Retinal pigment epithelial cell (primary cell): ENCODE measurements at regions not wholly inside any gene's neighbourhood (a gene's known extent, or its start where the extent isn't known, plus 50 kb on each side); places are given as distances from the start of the nearest gene placed in this dataset.

ENCODE experiments used
- DNase-seq: peaks from one replicate; pipeline ENCODE4 v3.0.0-alpha.2; 2010; ENCODE audit warnings: low read depth
- H3K4me3 ChIP-seq: 2 replicates; pipeline ENCODE4 v1.5.1; 2011; ENCODE audit warnings: mild to moderate bottlenecking, low read length, control low read depth, moderate library complexity
- TF ChIP-seq, protein P1 (sequence below): conservative IDR thresholded peaks from 2 replicates; pipeline ENCODE4 v1.5.1; 2011; ENCODE audit warnings: low read depth, low read length, control low read depth, inconsistent platforms

GRCh38 chr2:216569765-216570164, 63.5 kb upstream of the IGFBP2 start:
- no peak for DNase-seq
- TF ChIP-seq, protein P1, sequence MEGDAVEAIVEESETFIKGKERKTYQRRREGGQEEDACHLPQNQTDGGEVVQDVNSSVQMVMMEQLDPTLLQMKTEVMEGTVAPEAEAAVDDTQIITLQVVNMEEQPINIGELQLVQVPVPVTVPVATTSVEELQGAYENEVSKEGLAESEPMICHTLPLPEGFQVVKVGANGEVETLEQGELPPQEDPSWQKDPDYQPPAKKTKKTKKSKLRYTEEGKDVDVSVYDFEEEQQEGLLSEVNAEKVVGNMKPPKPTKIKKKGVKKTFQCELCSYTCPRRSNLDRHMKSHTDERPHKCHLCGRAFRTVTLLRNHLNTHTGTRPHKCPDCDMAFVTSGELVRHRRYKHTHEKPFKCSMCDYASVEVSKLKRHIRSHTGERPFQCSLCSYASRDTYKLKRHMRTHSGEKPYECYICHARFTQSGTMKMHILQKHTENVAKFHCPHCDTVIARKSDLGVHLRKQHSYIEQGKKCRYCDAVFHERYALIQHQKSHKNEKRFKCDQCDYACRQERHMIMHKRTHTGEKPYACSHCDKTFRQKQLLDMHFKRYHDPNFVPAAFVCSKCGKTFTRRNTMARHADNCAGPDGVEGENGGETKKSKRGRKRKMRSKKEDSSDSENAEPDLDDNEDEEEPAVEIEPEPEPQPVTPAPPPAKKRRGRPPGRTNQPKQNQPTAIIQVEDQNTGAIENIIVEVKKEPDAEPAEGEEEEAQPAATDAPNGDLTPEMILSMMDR = no peak
- H3K4me3 ChIP-seq = no peak overlapping the region

DNA sequence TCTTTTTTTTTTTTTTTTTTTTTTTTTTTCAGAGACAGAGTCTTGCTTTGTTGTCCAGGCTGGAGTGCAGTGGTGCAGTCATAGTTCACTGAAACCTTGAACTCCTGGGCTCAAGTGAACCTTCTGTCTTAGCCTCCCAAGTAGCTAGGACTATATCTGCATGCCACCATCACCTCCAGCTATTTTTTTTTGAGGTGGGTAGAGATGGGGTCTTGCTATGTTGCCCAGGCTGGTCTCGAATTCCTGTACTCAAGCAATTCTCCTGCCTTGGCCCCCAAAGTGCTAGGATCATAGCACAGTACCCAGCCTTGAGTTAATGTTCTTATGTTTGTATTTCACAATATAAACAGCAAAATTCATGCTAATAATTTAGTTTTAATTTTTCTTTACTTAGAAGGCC, 62.9 kb upstream of the IGFBP2 start:
- no peak for DNase-seq
- TF ChIP-seq, protein P1 = no peak
- H3K4me3 ChIP-seq = no peak overlapping the region

GRCh38 chr2:216571178-216571908, 61.9 kb upstream of the IGFBP2 start:
- DNase-seq = no peak
- no peak overlapping the region for H3K4me3 ChIP-seq
- TF ChIP-seq, protein P1 = no peak

DNA sequence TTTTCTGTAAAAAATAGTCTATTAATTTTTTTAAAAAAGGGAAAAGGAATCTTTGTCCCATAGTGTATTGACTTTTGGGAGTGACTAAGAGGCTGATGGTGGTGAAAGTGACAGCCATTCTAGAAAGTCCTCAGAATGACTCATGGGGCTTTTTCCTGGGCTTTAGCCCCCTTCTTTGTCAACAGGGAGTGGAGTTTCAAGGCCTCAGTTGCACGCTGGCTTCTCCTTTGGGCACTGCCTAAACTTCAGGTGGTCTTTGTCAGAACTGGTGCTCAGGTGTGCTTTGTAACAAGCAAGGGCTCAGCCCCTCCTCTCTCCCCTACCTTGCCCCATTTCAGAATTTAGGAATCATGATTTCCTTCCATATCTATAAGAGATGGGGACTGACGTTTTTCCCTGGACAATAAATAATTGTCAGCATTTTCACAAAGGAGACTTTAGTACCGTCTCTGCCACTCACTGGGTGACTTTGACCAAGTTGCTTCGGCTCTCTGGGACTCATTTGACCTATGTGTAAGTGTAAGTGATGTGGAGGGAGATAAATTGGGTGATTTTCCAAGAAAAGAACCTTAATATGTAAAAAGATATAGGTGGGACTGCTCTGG, 61.2 kb upstream of the IGFBP2 start:
- TF ChIP-seq, protein P1 = no peak
- DNase-seq = no peak
- no peak overlapping the region for H3K4me3 ChIP-seq

DNA sequence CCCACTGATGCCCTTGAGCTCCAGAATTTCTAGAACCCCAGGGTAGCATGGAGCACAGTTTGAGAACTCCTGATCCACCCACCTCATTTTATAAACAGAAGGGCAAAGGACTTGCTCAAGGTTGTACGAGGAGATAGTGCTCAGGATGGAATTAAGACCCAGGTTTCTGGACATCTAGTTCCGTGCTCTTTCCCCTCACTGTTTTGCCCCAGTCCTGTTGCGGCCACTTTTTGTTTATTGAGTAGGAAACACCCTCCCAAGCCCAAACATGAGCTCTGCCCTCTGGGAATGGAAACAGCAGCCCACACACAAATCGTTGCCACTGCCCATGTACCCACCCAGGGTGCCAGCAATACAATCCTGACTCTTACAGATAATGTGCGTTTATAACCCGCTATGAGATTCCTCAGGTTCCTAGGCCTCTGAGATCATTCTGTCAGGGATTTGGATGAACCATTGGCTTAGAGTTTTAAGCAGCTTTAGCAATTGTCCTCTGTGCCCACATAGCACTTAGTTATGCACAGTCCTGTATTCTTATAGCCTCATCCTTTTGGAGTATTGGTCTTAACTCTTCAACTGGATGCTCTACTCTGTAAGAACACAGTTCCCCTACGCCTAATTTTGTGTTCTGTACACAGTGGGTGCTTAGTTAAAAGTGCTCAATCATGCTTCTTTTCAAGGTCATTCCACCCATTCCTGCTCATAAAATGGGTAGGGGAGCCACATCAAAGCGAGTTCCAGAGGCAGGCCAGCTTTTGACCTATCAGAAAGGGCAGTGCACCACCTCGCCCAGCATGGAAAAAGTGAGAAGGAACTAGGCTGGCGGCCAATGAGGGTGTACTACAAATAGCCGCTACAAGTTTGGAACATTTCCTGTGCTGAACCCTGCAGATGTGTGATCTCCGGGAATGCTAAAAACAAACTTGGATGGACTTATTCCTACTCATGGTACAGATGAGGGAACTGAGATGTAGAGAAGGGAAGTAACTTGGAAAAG, 60.3 kb upstream of the IGFBP2 start:
- TF ChIP-seq, protein P1 = no peak
- H3K4me3 ChIP-seq = no peak overlapping the region
- DNase-seq = no peak

DNA sequence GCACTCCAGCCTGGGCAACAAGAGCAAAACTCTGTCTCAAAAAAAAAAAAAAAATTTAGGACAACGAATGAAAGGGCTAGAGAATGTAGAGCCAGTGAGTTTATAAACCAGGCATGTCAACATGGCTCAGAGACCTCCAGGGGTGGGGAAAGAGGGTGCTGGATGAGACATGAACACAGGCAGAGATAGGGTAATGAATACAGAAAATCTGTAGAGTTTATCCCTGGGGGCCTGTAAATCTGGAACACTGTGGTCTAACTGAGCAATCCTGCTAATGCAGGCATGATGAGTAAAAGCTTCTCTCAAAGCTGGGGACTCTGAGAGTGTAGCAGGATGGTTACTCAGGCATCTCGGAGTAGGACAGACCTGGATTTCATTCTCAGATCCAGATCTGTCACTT, 59.2 kb upstream of the IGFBP2 start:
- H3K4me3 ChIP-seq = no peak overlapping the region
- TF ChIP-seq, protein P1 = no peak
- DNase-seq = no peak
